GM12865 (cell line): ENCODE measurements at regions not wholly inside any gene's neighbourhood (a gene's known extent, or its start where the extent isn't known, plus 50 kb on each side); places are given as distances from the start of the nearest gene placed in this dataset.

Experiments
- DNase-seq: peaks from one replicate; pipeline ENCODE4 v3.0.0; 2010; ENCODE audit warnings: low read depth
- H3K4me3 ChIP-seq: 2 replicates; pipeline ENCODE4 v1.5.1; 2011; ENCODE audit warnings: mild to moderate bottlenecking, low read depth, low read length, control low read depth
- TF ChIP-seq, protein P1 (sequence below): IDR thresholded peaks from 2 replicates; pipeline ENCODE4 v1.5.1; 2011; ENCODE audit warnings: low read length, control low read depth, low read depth, inconsistent platforms; ENCODE audit not compliant: insufficient read depth; ENCODE audit errors: missing control alignments

DNA sequence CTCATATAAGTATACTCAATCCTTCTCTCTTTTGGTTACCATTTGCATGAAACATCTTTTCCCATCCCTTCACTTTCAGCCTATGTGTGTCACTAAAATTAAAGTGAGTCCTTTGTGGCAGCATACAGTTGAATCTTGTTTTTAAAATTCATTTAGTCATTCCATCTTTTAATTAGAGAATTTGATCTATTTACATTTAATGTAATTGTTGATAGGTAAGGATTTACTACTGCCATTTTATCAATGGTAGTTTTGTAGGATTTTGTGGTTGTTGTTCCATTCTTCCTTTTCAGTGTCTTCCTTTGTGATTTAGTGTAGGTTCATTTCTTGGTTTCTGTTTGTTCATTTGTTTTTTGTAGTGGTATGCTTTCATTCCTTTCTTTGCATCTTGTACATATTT is 191.9 kb upstream of the CTNNB1 start:
- H3K4me3 ChIP-seq, result no peak overlapping the region
- DNase-seq, result no peak
- TF ChIP-seq, protein P1, sequence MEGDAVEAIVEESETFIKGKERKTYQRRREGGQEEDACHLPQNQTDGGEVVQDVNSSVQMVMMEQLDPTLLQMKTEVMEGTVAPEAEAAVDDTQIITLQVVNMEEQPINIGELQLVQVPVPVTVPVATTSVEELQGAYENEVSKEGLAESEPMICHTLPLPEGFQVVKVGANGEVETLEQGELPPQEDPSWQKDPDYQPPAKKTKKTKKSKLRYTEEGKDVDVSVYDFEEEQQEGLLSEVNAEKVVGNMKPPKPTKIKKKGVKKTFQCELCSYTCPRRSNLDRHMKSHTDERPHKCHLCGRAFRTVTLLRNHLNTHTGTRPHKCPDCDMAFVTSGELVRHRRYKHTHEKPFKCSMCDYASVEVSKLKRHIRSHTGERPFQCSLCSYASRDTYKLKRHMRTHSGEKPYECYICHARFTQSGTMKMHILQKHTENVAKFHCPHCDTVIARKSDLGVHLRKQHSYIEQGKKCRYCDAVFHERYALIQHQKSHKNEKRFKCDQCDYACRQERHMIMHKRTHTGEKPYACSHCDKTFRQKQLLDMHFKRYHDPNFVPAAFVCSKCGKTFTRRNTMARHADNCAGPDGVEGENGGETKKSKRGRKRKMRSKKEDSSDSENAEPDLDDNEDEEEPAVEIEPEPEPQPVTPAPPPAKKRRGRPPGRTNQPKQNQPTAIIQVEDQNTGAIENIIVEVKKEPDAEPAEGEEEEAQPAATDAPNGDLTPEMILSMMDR, result no peak

DNA sequence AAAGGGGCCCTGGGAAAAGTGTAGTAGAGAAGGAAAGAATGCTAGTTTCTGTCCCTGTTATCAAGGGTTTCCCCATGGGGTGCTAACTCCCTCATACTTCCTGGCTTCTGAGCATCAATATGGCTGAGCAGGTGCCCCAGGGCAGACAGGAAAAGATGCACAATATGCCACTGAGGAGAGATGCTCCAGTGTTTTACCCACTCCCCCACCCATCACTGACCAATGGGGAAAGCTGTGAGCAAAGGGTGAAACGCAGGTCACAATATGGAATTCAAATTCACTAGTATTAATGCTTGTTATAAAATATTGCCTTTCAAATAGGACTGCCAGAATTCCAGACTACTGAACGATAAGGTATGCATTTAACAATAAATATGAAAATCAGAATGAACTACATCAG is 187.5 kb upstream of the CTNNB1 start:
- H3K4me3 ChIP-seq, result no peak overlapping the region
- TF ChIP-seq, protein P1, result no peak
- no peak for DNase-seq

- TF ChIP-seq, protein P1, result no peak
- DNase-seq, result no peak
- H3K4me3 ChIP-seq, result no peak overlapping the region
Observed at GRCh38 chr3:41018855-41019254, 180.4 kb upstream of the CTNNB1 start.

- no peak overlapping the region for H3K4me3 ChIP-seq
- DNase-seq, result no peak
- TF ChIP-seq, protein P1, result no peak
Observed at GRCh38 chr3:41024031-41024836, 175.1 kb upstream of the CTNNB1 start.

DNA sequence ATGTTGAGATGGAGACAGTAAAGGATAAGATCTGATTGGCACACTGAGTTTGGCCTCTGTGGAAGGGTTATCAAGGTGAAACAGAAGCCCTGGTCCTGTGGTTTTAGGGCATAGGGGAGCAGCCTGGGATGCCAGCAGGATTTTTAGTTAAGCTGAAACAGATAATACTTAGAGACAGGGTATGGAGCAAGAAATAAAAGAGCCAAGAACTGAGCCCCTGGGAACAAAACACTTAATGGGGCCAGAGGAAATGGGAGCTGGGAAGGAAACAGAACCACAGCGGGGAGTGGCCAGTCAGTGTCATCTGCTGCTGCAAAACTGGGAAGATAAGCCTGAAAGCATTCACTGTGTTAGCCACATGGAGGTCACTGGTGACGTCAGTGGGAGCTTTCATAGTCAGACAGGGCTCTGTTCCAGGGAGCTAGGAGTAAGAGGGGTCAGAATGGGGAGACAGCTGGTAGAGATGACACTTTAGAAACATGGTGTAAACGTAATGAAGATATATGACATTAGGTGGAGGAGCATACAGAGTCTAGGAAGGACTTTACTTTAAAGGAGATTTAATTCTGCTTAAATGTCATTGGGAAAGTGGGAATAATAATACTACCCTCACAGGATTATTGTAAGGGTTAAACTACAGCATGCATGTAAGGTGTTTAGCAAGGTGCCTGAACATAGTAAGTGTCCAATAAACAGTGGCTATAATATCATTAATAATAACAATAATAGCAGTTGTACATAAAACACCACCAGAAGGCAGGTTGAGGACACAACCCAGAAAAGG is 172.7 kb upstream of the CTNNB1 start:
- TF ChIP-seq, protein P1, result no peak
- DNase-seq, result no peak

DNA sequence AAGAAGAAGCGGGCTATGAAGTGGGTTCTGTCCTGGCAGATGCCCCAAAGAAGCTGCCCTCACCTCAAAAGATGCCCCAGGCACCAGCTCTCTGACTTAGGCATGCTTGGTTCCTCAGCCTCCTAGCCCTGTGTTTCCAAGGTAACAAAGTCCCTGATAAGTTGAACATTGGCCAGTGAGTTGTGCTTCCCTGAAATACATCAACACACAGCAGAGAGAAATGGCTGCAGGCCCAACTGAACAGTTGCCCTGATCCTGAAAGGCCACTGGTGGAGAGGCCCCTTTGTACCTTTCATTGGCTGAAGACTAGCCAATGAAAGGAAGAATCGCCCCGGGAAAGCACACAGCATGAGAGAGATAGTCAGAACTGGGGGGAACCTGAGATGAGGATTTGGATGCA is 169.9 kb upstream of the CTNNB1 start:
- TF ChIP-seq, protein P1, result no peak
- DNase-seq, result no peak
- H3K4me3 ChIP-seq, result no peak overlapping the region

More for the DNA sequence above, 172.7 kb upstream of the CTNNB1 start:
- no peak overlapping the region for H3K4me3 ChIP-seq
